AG04449 (cell line): ENCODE measurements at regions not wholly inside any gene's neighbourhood (a gene's known extent, or its start where the extent isn't known, plus 50 kb on each side); places are given as distances from the start of the nearest gene placed in this dataset.

ENCODE experiments used
- CTCF ChIA-PET: fragments of 350-600 bp; formaldehyde crosslinking; extraction: SDS; loops from one replicate; lab custom pipeline; 2021; ENCODE audit warnings: antibody characterized with exemption; lab: Yijun Ruan, JAX
- POLR2A ChIA-PET: fragments of 400-600, 350-600 bp; formaldehyde crosslinking; extraction: SDS; loops from one replicate; lab custom pipeline; 2020; ENCODE audit warnings: antibody characterized with exemption, inconsistent platforms; lab: Yijun Ruan, JAX
- DNase-seq: peaks from one replicate; pipeline ENCODE4 v3.0.0-alpha.2; 2010; ENCODE audit warnings: low read depth, low spot score
- H3K4me3 ChIP-seq: 2 replicates; pipeline ENCODE4 v1.5.1; 2011; ENCODE audit warnings: low read depth, mild to moderate bottlenecking, control low read depth, low read length
- CTCF ChIP-seq: IDR thresholded peaks from one replicate; pipeline ENCODE4 v1.5.1; 2011; ENCODE audit warnings: mild to moderate bottlenecking, moderate library complexity, low read length, control low read depth, inconsistent platforms; ENCODE audit not compliant: insufficient read depth; ENCODE audit errors: missing control alignments

DNA sequence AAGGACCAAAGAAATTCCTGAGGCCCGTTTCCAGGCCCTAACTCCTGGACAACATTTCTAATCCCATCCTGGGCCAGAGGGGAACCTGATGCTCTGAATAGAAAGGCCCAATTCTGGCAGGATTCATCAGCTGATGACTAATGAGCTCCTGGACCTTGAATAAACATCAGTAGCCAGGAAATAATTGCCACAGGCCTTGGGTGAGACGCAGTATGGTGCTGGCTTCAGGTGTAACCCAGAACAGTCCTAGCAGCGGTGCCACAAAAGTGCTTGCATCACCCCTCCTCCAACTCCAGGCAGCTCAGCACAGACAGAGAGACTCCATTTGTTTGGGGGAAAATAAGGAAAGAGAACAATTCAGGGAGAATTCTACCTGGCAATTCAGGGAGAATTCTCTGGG, 184.7 kb upstream of the POU1F1 start:
- H3K4me3 ChIP-seq, result no peak overlapping the region
- CTCF ChIA-PET, result interaction anchor here (0.8 to 1.2 kb wide), 2 partner anchors 110 to 163 kb away, joined by 3 read pairs; no protein-coding TSS in a partner anchor
- DNase-seq, result no peak
- TF ChIP-seq CTCF, result no peak
- POLR2A ChIA-PET, result no interaction called here

DNA sequence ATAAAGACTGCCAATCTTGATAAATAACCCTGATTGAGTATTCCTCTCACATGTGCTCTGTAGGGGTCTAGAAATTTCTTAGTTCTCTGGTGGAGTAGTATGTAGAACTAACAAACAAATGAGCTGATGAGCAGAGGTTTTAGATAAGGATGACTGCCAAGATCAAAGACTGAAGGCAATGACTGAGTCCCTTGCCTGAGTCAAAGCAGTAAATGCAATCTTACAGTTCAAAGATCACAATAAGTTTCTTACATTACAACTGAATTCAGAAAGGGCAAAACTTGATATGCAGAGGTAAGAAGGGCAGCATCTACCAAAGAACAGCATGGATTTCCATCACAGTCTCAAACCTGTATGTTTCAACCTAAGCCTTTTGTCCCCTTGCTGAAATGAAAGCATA, 172.2 kb upstream of the POU1F1 start:
- no peak for TF ChIP-seq CTCF
- H3K4me3 ChIP-seq, result no peak overlapping the region

DNA sequence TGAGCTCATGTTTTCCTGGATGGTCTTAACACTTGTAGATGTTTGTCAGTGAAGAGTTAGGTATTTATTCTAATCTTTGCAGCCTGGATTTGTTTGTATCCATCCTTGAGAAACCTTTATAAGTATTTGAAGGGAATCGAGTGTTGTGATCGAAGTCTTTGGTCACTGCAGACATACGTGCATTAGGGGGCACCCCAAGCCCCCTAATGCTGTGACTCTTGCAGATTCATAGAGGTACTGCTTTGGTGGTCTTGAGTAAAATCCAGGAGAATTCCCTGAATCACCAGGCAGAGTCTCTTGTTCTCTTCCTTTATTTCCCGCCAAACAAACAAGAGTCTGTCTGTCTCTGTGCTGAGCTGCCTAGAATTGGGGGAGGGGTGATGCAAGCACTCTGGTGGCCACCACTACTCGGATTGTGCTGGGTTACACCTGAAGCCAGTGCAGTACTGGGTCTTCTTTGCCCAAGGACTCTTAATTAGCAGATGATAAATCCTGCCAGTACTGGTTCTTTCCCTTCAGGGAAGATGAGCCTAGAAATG, 170.5 kb upstream of the POU1F1 start:
- ChIA-PET CTCF (no interaction called here), POLR2A (no interaction called here)
- no peak for TF ChIP-seq CTCF
- no peak overlapping the region for H3K4me3 ChIP-seq
- DNase-seq, result no peak

More for the DNA sequence above, 172.2 kb upstream of the POU1F1 start:
- ChIA-PET CTCF (no interaction called here), POLR2A (no interaction called here)
- no peak for DNase-seq

DNA sequence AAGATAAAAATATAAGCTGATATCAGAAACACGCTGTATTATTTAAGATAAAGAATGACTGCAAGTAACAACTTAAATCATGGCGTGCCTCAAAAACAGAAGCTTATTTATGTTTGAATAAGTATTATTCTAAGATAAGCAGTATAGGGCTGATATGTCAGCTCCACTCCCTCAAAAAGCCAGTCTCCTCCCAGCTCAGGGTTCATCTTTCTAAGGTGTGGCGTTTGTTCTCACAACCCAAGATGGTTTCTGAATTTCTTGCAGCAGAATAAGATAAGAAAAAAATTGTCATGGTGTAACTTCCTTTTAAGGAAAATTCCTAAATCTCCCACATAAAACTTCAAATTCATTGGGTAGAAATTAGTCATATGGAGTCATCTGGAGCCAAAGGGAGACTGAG, 166.1 kb upstream of the POU1F1 start:
- ChIA-PET CTCF (interaction anchor here (1.1 kb wide), 1 partner anchor 92 kb away, joined by 5 read pairs; no protein-coding TSS in a partner anchor), POLR2A (no interaction called here)
- no peak for DNase-seq
- H3K4me3 ChIP-seq, result no peak overlapping the region
- TF ChIP-seq CTCF, result no peak

GRCh38 chr3:87437765-87438164, 161.4 kb upstream of the POU1F1 start:
- ChIA-PET CTCF (interaction anchor here (1.0 kb wide), 1 partner anchor 87 kb away, joined by 3 read pairs; no protein-coding TSS in a partner anchor), POLR2A (interaction anchor here (1.1 to 1.2 kb wide), 2 partner anchors 24 to 27 kb away, joined by 3 to 7 read pairs; no protein-coding TSS in a partner anchor)
- no peak for TF ChIP-seq CTCF
- no peak for DNase-seq
- H3K4me3 ChIP-seq, result 0 out of 2 replicates have a peak overlapping the region, but pooled peaks have one; percentile 2

DNA sequence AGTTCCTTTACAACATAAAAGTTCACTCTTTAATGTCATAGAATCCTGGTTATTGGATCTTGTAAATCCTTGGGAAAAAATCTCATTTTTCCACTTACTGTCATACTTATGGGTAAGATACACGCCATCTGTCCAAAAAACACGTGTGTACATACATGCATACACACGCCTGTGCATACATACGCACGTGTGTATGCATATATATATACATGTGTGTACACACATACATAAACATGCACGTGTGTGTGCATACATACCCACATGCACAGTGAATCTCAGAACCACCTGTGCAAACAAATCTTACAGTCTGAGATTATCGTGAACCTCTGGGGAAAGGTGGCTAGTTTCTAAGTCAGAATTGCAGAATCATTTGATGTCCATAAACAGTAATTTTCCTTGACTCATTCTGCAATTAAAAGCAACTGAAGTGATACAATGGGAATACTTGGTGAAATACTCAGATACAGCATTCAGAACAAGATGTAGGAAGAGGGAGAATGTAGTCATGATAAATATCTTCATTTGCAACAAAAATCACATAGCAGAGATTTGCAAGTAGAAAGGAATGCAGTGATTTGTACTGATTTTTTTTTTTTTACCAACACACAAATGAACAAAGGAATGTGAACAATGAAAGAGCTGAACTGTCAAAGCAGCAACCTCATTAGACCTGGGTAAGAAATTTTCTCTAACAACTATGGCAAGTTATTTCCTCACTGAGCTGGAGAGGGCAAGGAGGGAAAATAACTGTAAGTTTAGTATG, 160.6 kb upstream of the POU1F1 start:
- peak; percentile 59 for DNase-seq
- TF ChIP-seq CTCF, result no peak
- no peak overlapping the region for H3K4me3 ChIP-seq
- POLR2A ChIA-PET, result interaction anchor here (1.1 to 1.2 kb wide), 2 partner anchors 23 to 27 kb away, joined by 3 to 7 read pairs; no protein-coding TSS in a partner anchor
- CTCF ChIA-PET, result no interaction called here
